ENCODE measurements at regions not wholly inside any gene's neighbourhood (a gene's known extent, or its start where the extent isn't known, plus 50 kb on each side); places are given as distances from the start of the nearest gene placed in this dataset.

- no peak for TF ChIP-seq ZNF843 (tag by site-specific recombination; IDR thresholded peaks at IDR 0.05)
- TF ChIP-seq ZNF223 (tag by site-specific recombination; IDR thresholded peaks at IDR 0.05) = no peak
- no peak for TF ChIP-seq KLF1 (tag by site-specific recombination; IDR thresholded peaks at IDR 0.05)
These were observed 1049.9 kb downstream of the REEP3 start for GRCh38 chr10:64571056-64571455.
